Fibroblast of lung (primary cell): ENCODE measurements at regions not wholly inside any gene's neighbourhood (a gene's known extent, or its start where the extent isn't known, plus 50 kb on each side); places are given as distances from the start of the nearest gene placed in this dataset.

Experiments
- DNase-seq, 2 donors: peaks; one replicate each; pipeline versions ENCODE4 v3.0.0 to v3.0.0-alpha.2; 2010; ENCODE audit warnings: low read depth in 2 of 2
- H2AFZ ChIP-seq: 2 replicates; pipeline ENCODE4 v1.5.1; 2012; ENCODE audit warnings: low read length, control low read depth, inconsistent platforms
- H3K27ac ChIP-seq: 2 replicates; pipeline ENCODE4 v1.5.1; 2011; ENCODE audit warnings: low read length, control low read depth; ENCODE audit not compliant: insufficient read depth
- H3K27me3 ChIP-seq: 2 replicates; pipeline ENCODE4 v1.5.1; 2011; ENCODE audit warnings: mild to moderate bottlenecking, low read length; ENCODE audit not compliant: control insufficient read depth, insufficient read depth
- H3K36me3 ChIP-seq: 2 replicates; pipeline ENCODE4 v1.5.1; 2011; ENCODE audit warnings: low read length; ENCODE audit not compliant: control insufficient read depth, insufficient read depth
- H3K4me1 ChIP-seq: 2 replicates; pipeline ENCODE4 v1.5.1; 2011; ENCODE audit warnings: low read length; ENCODE audit not compliant: control insufficient read depth, insufficient read depth; ENCODE audit errors: extremely low read depth
- H3K4me2 ChIP-seq: 2 replicates; pipeline ENCODE4 v1.5.1; 2011; ENCODE audit warnings: low read length, control low read depth; ENCODE audit not compliant: insufficient read depth; ENCODE audit errors: extremely low read depth
- H3K4me3 ChIP-seq, 4 experiments: fragments of 200-600 bp in 1 of 4; sonication (generic) in 1 of 4; replicated peaks in 1 of 4; 2 replicates each; pipeline ENCODE4 v1.5.1; 2011 to 2016; ENCODE audit warnings: low read length in 4 of 4, low read depth in 3 of 4, mild to moderate bottlenecking in 3 of 4, control low read depth in 2 of 4, inconsistent platforms in 1 of 4, mixed read lengths in 1 of 4; ENCODE audit not compliant: insufficient read depth in 1 of 4; ENCODE audit errors: control extremely low read depth in 1 of 4
- H3K79me2 ChIP-seq: 2 replicates; pipeline ENCODE4 v1.5.1; 2012; ENCODE audit warnings: mild to moderate bottlenecking, low read length, inconsistent platforms; ENCODE audit not compliant: control insufficient read depth, insufficient read depth
- H3K9ac ChIP-seq: 2 replicates; pipeline ENCODE4 v1.5.1; 2011; ENCODE audit warnings: mild to moderate bottlenecking, low read length, control low read depth; ENCODE audit not compliant: insufficient read depth
- H3K9me3 ChIP-seq: 2 replicates; pipeline ENCODE4 v1.5.1; 2012; ENCODE audit warnings: low read depth, low read length; ENCODE audit not compliant: control insufficient read depth, insufficient read depth
- H4K20me1 ChIP-seq: 2 replicates; pipeline ENCODE4 v1.5.1; 2011; ENCODE audit warnings: low read length; ENCODE audit not compliant: control insufficient read depth, insufficient read depth; ENCODE audit errors: extremely low read depth
- CTCF ChIP-seq, 2 donors: IDR thresholded peaks in 1 of 2; conservative IDR thresholded peaks in 1 of 2; 1 replicate in 1 of 2; 2 replicates in 1 of 2; pipeline ENCODE4 v1.5.1; 2011 to 2012; ENCODE audit warnings: low read length in 2 of 2, control low read depth in 1 of 2, inconsistent platforms in 1 of 2, low read depth in 1 of 2, mild to moderate bottlenecking in 1 of 2
- EZH2 ChIP-seq: IDR thresholded peaks from 2 replicates; pipeline ENCODE4 v1.5.1; 2012; ENCODE audit warnings: low read length, control low read depth, mild to moderate bottlenecking; ENCODE audit errors: missing control alignments

GRCh38 chr5:90173299-90174030 lies 236.1 kb downstream of the CETN3 start:
- H4K20me1 ChIP-seq, result no peaks in the 10 kb centered on the region
- peak in 1 of 2 donors; percentile 85 for DNase-seq
- H3K4me3 ChIP-seq, result no peak overlapping the region
- H3K9me3 ChIP-seq, result no peaks in the 10 kb centered on the region
- H3K9ac ChIP-seq, result no peak overlapping the region
- H3K4me1 ChIP-seq, result no peaks in the 10 kb centered on the region
- H2AFZ ChIP-seq, result no peak overlapping the region
- H3K4me2 ChIP-seq, result no peak overlapping the region
- TF ChIP-seq CTCF (conservative IDR thresholded peaks at IDR 0.05 in 1 of 2, IDR thresholded peaks at IDR 0.05 in 1 of 2; ENCODE audit: low read depth in 1 of 2, low read length in 2 of 2), result no peak
- no peak for TF ChIP-seq EZH2
- no peaks in the 10 kb centered on the region for H3K79me2 ChIP-seq
- no peaks in the 10 kb centered on the region for H3K36me3 ChIP-seq
- no peak overlapping the region for H3K27ac ChIP-seq
- H3K27me3 ChIP-seq, result no peaks in the 10 kb centered on the region

- Histone ChIP-seq H3K9me3 (no peaks in the 10 kb centered on the region), H3K79me2 (no peaks in the 10 kb centered on the region), H3K9ac (no peak overlapping the region), H4K20me1 (no peaks in the 10 kb centered on the region), H3K4me3 (no peak overlapping the region), H3K36me3 (no peaks in the 10 kb centered on the region), H3K27me3 (no peaks in the 10 kb centered on the region), H3K27ac (no peak overlapping the region), H2AFZ (no peak overlapping the region), H3K4me1 (no peaks in the 10 kb centered on the region), H3K4me2 (no peak overlapping the region)
- peak in 1 of 2 donors; percentile 29 for DNase-seq
- no peak for TF ChIP-seq EZH2
- no peak for TF ChIP-seq CTCF (conservative IDR thresholded peaks at IDR 0.05 in 1 of 2, IDR thresholded peaks at IDR 0.05 in 1 of 2; ENCODE audit: low read depth in 1 of 2, low read length in 2 of 2)
Measured at GRCh38 chr5:90171466-90171865, 238.1 kb downstream of the CETN3 start.

- Histone ChIP-seq H3K36me3 (no peaks in the 10 kb centered on the region), H3K4me1 (no peaks in the 10 kb centered on the region)
- DNase-seq, result no peak
Measured at GRCh38 chr5:90170261-90170660, 239.3 kb downstream of the CETN3 start.

More at GRCh38 chr5:90170261-90170660, 239.3 kb downstream of the CETN3 start:
- H2AFZ ChIP-seq, result no peak overlapping the region
- no peaks in the 10 kb centered on the region for H3K79me2 ChIP-seq
- H4K20me1 ChIP-seq, result no peaks in the 10 kb centered on the region
- no peak overlapping the region for H3K4me2 ChIP-seq
- no peaks in the 10 kb centered on the region for H3K9me3 ChIP-seq
- TF ChIP-seq EZH2, result no peak
- TF ChIP-seq CTCF (conservative IDR thresholded peaks at IDR 0.05 in 1 of 2, IDR thresholded peaks at IDR 0.05 in 1 of 2; ENCODE audit: low read depth in 1 of 2, low read length in 2 of 2), result no peak
- H3K4me3 ChIP-seq, result no peak overlapping the region
- H3K9ac ChIP-seq, result no peak overlapping the region
- H3K27me3 ChIP-seq, result no peaks in the 10 kb centered on the region
- no peak overlapping the region for H3K27ac ChIP-seq
